ENCODE measurements at regions not wholly inside any gene's neighbourhood (a gene's known extent, or its start where the extent isn't known, plus 50 kb on each side); places are given as distances from the start of the nearest gene placed in this dataset.

GRCh38 chr18:44286049-44286448 is 394.6 kb upstream of the SETBP1 start:
- TF ChIP-seq CTCF (IDR thresholded peaks at IDR 0.05) (no peak), JUN (CRISPR knock-in tag; IDR thresholded peaks at IDR 0.05) (no peak), MYBL2 (CRISPR knock-in tag; IDR thresholded peaks at IDR 0.05) (no peak)
